GM12878 (cell line): ENCODE measurements at regions not wholly inside any gene's neighbourhood (a gene's known extent, or its start where the extent isn't known, plus 50 kb on each side); places are given as distances from the start of the nearest gene placed in this dataset.

Experiments
- ATAC-seq: fragments of 200-7000 bp; cut with Tn5 transposase; 3 replicates; pipeline ENCODE4 v1.9.1; 2020; ENCODE audit warnings: mild to moderate bottlenecking, moderate library complexity
- BruUV-seq: library from RNA; stranded (reverse); fragments of 400-500 nt; replicated peaks from 2 replicates; lab custom pipeline; 2021; lab: Mats Ljungman, UMichigan
- CTCF ChIA-PET: fragments of 300-600 bp; sonication (Branson Sonifier 250); formaldehyde crosslinking; extraction: SDS; loops from one replicate; lab custom pipeline; 2021; ENCODE audit warnings: inconsistent platforms; lab: Yijun Ruan, JAX
- POLR2A ChIA-PET: fragments of 350-600 bp; formaldehyde crosslinking; extraction: SDS; loops from one replicate; lab custom pipeline; 2021; ENCODE audit warnings: inconsistent platforms; lab: Charles Lee
- RAD21 ChIA-PET: fragments of 300-600 bp; sonication (Branson Sonifier 250); formaldehyde crosslinking; loops from one replicate; lab custom pipeline; 2023; ENCODE audit warnings: antibody characterized with exemption; ENCODE audit not compliant: unreplicated experiment; lab: Charles Lee
- SMC1A ChIA-PET: fragments of 300-600 bp; sonication (Branson Sonifier 250); formaldehyde crosslinking; loops from one replicate; lab custom pipeline; 2023; ENCODE audit not compliant: unreplicated experiment, uncharacterized antibody; lab: Charles Lee
- DNase-seq: peaks from one replicate; pipeline ENCODE4 v3.0.0-alpha.2; 2011; ENCODE audit warnings: low read depth, low spot score
- FAIRE-seq: peaks from 3 replicates; lab custom pipeline; 2011; peaks lifted over from hg19 to GRCh38; lab: Jason Lieb, UNC
- H2AFZ ChIP-seq: 2 replicates; pipeline ENCODE4 v1.6.0; 2011; ENCODE audit warnings: low read depth, low read length, control low read depth; ENCODE audit not compliant: control insufficient read depth
- H3K27ac ChIP-seq: 2 replicates; pipeline ENCODE4 v1.5.1; 2011; ENCODE audit warnings: control low read depth; ENCODE audit not compliant: control insufficient read depth, insufficient read depth
- H3K27me3 ChIP-seq, 2 experiments: replicated peaks in 1 of 2; 2 replicates each; pipeline versions ENCODE4 v1.6.0 to v1.6.1; 2011; ENCODE audit warnings: low read length in 1 of 2; ENCODE audit not compliant: control insufficient read depth in 2 of 2, insufficient read depth in 2 of 2
- H3K36me3 ChIP-seq, 2 experiments: 2 replicates each; pipeline ENCODE4 v1.5.1; 2011; ENCODE audit warnings: low read length in 1 of 2; ENCODE audit not compliant: control insufficient read depth in 2 of 2, insufficient read depth in 2 of 2
- H3K4me1 ChIP-seq: 2 replicates; pipeline ENCODE4 v1.6.1; 2011; ENCODE audit warnings: mild to moderate bottlenecking, low read length, moderate library complexity, mixed read lengths; ENCODE audit not compliant: control insufficient read depth, insufficient read depth
- H3K4me2 ChIP-seq: 2 replicates; pipeline ENCODE4 v1.6.0; 2011; ENCODE audit warnings: control low read depth; ENCODE audit not compliant: control insufficient read depth, insufficient read depth
- H3K4me3 ChIP-seq: fragments of 200-600 bp; sonication (generic); 2 replicates; pipeline ENCODE4 v1.5.1; 2016
- H3K79me2 ChIP-seq: 2 replicates; pipeline ENCODE4 v1.6.0; 2011; ENCODE audit warnings: low read length; ENCODE audit not compliant: control insufficient read depth, insufficient read depth
- H3K9ac ChIP-seq: 2 replicates; pipeline ENCODE4 v1.8.0; 2011; ENCODE audit warnings: low read length, control low read depth, mixed read lengths; ENCODE audit not compliant: control insufficient read depth, insufficient read depth
- H3K9me3 ChIP-seq: replicated peaks from 3 replicates; pipeline ENCODE4 v1.5.1; 2011; ENCODE audit warnings: mild to moderate bottlenecking, low read length; ENCODE audit not compliant: control insufficient read depth, insufficient read depth
- H4K20me1 ChIP-seq: 2 replicates; pipeline ENCODE4 v1.6.0; 2011; ENCODE audit not compliant: control insufficient read depth, insufficient read depth
- ASH2L ChIP-seq: fragments of 300-600, 200-600 bp; sonication (generic); IDR thresholded peaks from 2 replicates; pipeline ENCODE4 v1.6.1; 2017; ENCODE audit warnings: low read depth, mild to moderate bottlenecking, borderline replicate concordance
- BCL11A ChIP-seq: IDR thresholded peaks from 2 replicates; pipeline ENCODE4 v1.6.1; 2011; ENCODE audit warnings: low read depth, low read length
- HDAC2 ChIP-seq: fragments of 200-600 bp; sonication (generic); IDR thresholded peaks from 2 replicates; pipeline ENCODE4 v1.6.1; 2017
- HSF1 ChIP-seq: fragments of 150-350 bp; IDR thresholded peaks from 2 replicates; pipeline ENCODE4 v1.6.1; 2014; ENCODE audit warnings: mild to moderate bottlenecking, low read depth, low read length
- IRF5 ChIP-seq: fragments of 450-650 bp; IDR thresholded peaks from 2 replicates; pipeline ENCODE4 v1.6.1; 2017; ENCODE audit warnings: borderline replicate concordance
- SUPT20H ChIP-seq: IDR thresholded peaks from 2 replicates; pipeline ENCODE4 v1.6.1; 2011; ENCODE audit warnings: low read depth, mild to moderate bottlenecking, low read length, moderate library complexity, borderline replicate concordance; ENCODE audit not compliant: control insufficient read depth
- TCF12 ChIP-seq: IDR thresholded peaks from 2 replicates; pipeline ENCODE4 v1.6.1; 2011; ENCODE audit warnings: low read depth, mild to moderate bottlenecking, low read length
- USF2 ChIP-seq: IDR thresholded peaks from 2 replicates; pipeline ENCODE4 v1.6.1; 2011; ENCODE audit warnings: low read depth, low read length, improper control_type of control experiment, borderline replicate concordance
- ZBTB4 ChIP-seq: fragments of 450-650 bp; formaldehyde crosslinking; IDR thresholded peaks from 2 replicates; pipeline ENCODE4 v1.4.0; 2022; ENCODE audit warnings: mild to moderate bottlenecking, moderate library complexity
- ZNF207 ChIP-seq: fragments of 450-650 bp; IDR thresholded peaks from 2 replicates; pipeline ENCODE4 v1.6.1; 2014; ENCODE audit warnings: antibody characterized with exemption, mild to moderate bottlenecking, borderline replicate concordance
- WGBS: methylation state at CpG from one replicate; pipeline ENCODE4 v1.1.6; 2016; ENCODE audit warnings: low lambda C conversion rate; ENCODE audit not compliant: insufficient replicate concordance, insufficient coverage; ENCODE audit errors: missing lambda C conversion rate; 5-methylcytosine and 5-hydroxymethylcytosine counted together
- in situ Hi-C: fragments of 300-500 bp; cut with MboI; formaldehyde crosslinking; loops from 9 replicates; pipeline ENCODE4 v1.14.3; 2018; ENCODE audit warnings: mixed read lengths
- intact Hi-C: fragments of 100-400 bp; cut with micrococcal nuclease; formaldehyde crosslinking; loops from one replicate; pipeline ENCODE4 v1.14.2; 2022; ENCODE audit not compliant: unreplicated experiment

GRCh38 chr5:4246447-4246846 lies 650.8 kb downstream of the IRX1 start:
- H3K27ac ChIP-seq: no peak overlapping the region
- FAIRE-seq: no peak
- no peak for ATAC-seq
- POLR2A ChIA-PET: no interaction called here
- H3K4me3 ChIP-seq: no peak overlapping the region
- H4K20me1 ChIP-seq: no peaks in the 10 kb centered on the region
- RAD21 ChIA-PET: no interaction called here
- no peak overlapping the region for H2AFZ ChIP-seq
- H3K4me1 ChIP-seq: no peaks in the 10 kb centered on the region
- TF ChIP-seq ZBTB4 (CRISPR knock-in tag) (no peak), SUPT20H (no peak)
- no peak overlapping the region for H3K9ac ChIP-seq
- CTCF ChIA-PET: no interaction called here
- no peaks in the 10 kb centered on the region; the same call in 2 of the 3 replicates for H3K9me3 ChIP-seq
- H3K36me3 ChIP-seq: no peaks in the 10 kb centered on the region
- no peak for DNase-seq
- H3K4me2 ChIP-seq: no peak overlapping the region
- H3K79me2 ChIP-seq: no peaks in the 10 kb centered on the region
- WGBS: 34% methylated on average over 2 of the region's 2 CpGs
- H3K27me3 ChIP-seq: no peaks in the 10 kb centered on the region
- SMC1A ChIA-PET: no interaction called here
- in situ Hi-C loops (no loop called here), intact Hi-C loops (no loop called here)
- no TSS peak for BruUV-seq

- intact Hi-C loops: no loop called here
- Histone ChIP-seq H3K9me3 (no peaks in the 10 kb centered on the region; the same call in 2 of the 3 replicates), H3K79me2 (no peaks in the 10 kb centered on the region), H3K4me2 (no peak overlapping the region), H3K27ac (no peak overlapping the region), H3K36me3 (no peaks in the 10 kb centered on the region), H2AFZ (no peak overlapping the region), H4K20me1 (no peaks in the 10 kb centered on the region), H3K27me3 (no peaks in the 10 kb centered on the region), H3K4me1 (no peaks in the 10 kb centered on the region), H3K9ac (no peak overlapping the region), H3K4me3 (no peak overlapping the region)
- in situ Hi-C loops: no loop called here
- no peak for FAIRE-seq
- ChIA-PET CTCF (no interaction called here), POLR2A (no interaction called here), SMC1A (no interaction called here), RAD21 (no interaction called here)
- 14% methylated on average over 4 of the region's 4 CpGs for WGBS
- no peak for DNase-seq
- ATAC-seq: no peak
- no TSS peak for BruUV-seq
- TF ChIP-seq HDAC2 (no peak), ASH2L (no peak), IRF5 (no peak), BCL11A (no peak), TCF12 (no peak), ZNF207 (no peak), USF2 (no peak), HSF1 (no peak)
Measured at GRCh38 chr5:4250254-4250653, 654.6 kb downstream of the IRX1 start.
